Prostate gland (tissue), 2 donors: ENCODE measurements at regions not wholly inside any gene's neighbourhood (a gene's known extent, or its start where the extent isn't known, plus 50 kb on each side); places are given as distances from the start of the nearest gene placed in this dataset.

Experiments used
- CTCF ChIP-seq, 4 experiments: fragments of 200-600 bp in 2 of 4; fragments of 450-650 bp in 2 of 4; sonication (generic) in 2 of 4; IDR thresholded peaks; 1 replicate in 3 of 4; 2 replicates in 1 of 4; pipeline ENCODE4 v1.5.1; 2016 to 2019; ENCODE audit warnings: antibody characterized with exemption in 4 of 4, mild to moderate bottlenecking in 2 of 4, moderate library complexity in 2 of 4
- POLR2A ChIP-seq: fragments of 450-650 bp; IDR thresholded peaks from one replicate; pipeline ENCODE4 v1.6.1; 2016; ENCODE audit warnings: antibody characterized with exemption, mild to moderate bottlenecking

GRCh38 chr16:17847234-17847795 is 376.6 kb upstream of the XYLT1 start:
- no peak for TF ChIP-seq POLR2A
- no peak for TF ChIP-seq CTCF (IDR thresholded peaks at IDR 0.05)
